RWPE2 (cell line): ENCODE measurements at regions not wholly inside any gene's neighbourhood (a gene's known extent, or its start where the extent isn't known, plus 50 kb on each side); places are given as distances from the start of the nearest gene placed in this dataset.

Experiments used
- ATAC-seq: fragments of 200-7000 bp; cut with Tn5 transposase; 3 replicates; pipeline ENCODE4 v1.9.1; 2021; ENCODE audit warnings: low read depth
- DNase-seq: peaks from one replicate; pipeline ENCODE4 v3.0.0-alpha.2; 2020; ENCODE audit warnings: low spot score
- H3K27ac ChIP-seq: fragments of 450-650 bp; 2 replicates; pipeline ENCODE4 v1.5.1; 2017; ENCODE audit warnings: mild to moderate bottlenecking; ENCODE audit not compliant: poor library complexity, severe bottlenecking
- H3K27me3 ChIP-seq: fragments of 250-450 bp; sonication (Bioruptor Pico); 2 replicates; pipeline ENCODE4 v1.5.1; 2021; ENCODE audit warnings: mild to moderate bottlenecking, moderate library complexity; ENCODE audit not compliant: insufficient read depth, poor library complexity, severe bottlenecking
- H3K36me3 ChIP-seq: fragments of 250-450 bp; sonication (Bioruptor Pico); 2 replicates; pipeline ENCODE4 v1.5.1; 2020; ENCODE audit warnings: low read depth, mild to moderate bottlenecking, moderate library complexity
- H3K4me1 ChIP-seq: fragments of 250-450 bp; sonication (Bioruptor Pico); 2 replicates; pipeline ENCODE4 v1.5.1; 2021; ENCODE audit warnings: mild to moderate bottlenecking, moderate library complexity; ENCODE audit not compliant: insufficient read depth, poor library complexity, severe bottlenecking
- H3K4me3 ChIP-seq: fragments of 250-450 bp; sonication (Bioruptor Pico); 2 replicates; pipeline ENCODE4 v1.5.1; 2021; ENCODE audit warnings: mild to moderate bottlenecking, moderate library complexity; ENCODE audit not compliant: severe bottlenecking
- H3K9me3 ChIP-seq: fragments of 250-450 bp; sonication (Bioruptor Pico); 2 replicates; pipeline ENCODE4 v1.5.1; 2021; ENCODE audit warnings: mild to moderate bottlenecking, moderate library complexity; ENCODE audit not compliant: severe bottlenecking
- CTCF ChIP-seq: fragments of 450-650 bp; IDR thresholded peaks from one replicate; pipeline ENCODE4 v1.5.1; 2017; ENCODE audit warnings: mild to moderate bottlenecking, moderate library complexity; ENCODE audit not compliant: poor library complexity, severe bottlenecking

GRCh38 chr3:180161770-180162169 is 125.0 kb upstream of the PEX5L start:
- Histone ChIP-seq H3K4me3 (no peak overlapping the region), H3K4me1 (no peaks in the 10 kb centered on the region), H3K36me3 (no peaks in the 10 kb centered on the region), H3K27ac (no peak overlapping the region), H3K27me3 (no peaks in the 10 kb centered on the region), H3K9me3 (no peaks in the 10 kb centered on the region)
- ATAC-seq = no peak
- TF ChIP-seq CTCF = no peak
- DNase-seq = no peak

GRCh38 chr3:180175572-180175971 is 138.8 kb upstream of the PEX5L start:
- H3K4me1 ChIP-seq = peaks cover 3% of the 10 kb centered on the region
- H3K27ac ChIP-seq = no peak overlapping the region
- no peak for ATAC-seq
- no peak overlapping the region for H3K4me3 ChIP-seq
- no peaks in the 10 kb centered on the region for H3K36me3 ChIP-seq
- H3K27me3 ChIP-seq = no peaks in the 10 kb centered on the region
- TF ChIP-seq CTCF = no peak
- H3K9me3 ChIP-seq = no peaks in the 10 kb centered on the region
- DNase-seq = no peak

- no peak for TF ChIP-seq CTCF
- no peak for ATAC-seq
- Histone ChIP-seq H3K4me1 (peaks cover 7% of the 10 kb centered on the region), H3K27me3 (no peaks in the 10 kb centered on the region), H3K27ac (no peak overlapping the region), H3K9me3 (no peaks in the 10 kb centered on the region), H3K36me3 (no peaks in the 10 kb centered on the region), H3K4me3 (no peak overlapping the region)
- no peak for DNase-seq
These were observed 139.3 kb upstream of the PEX5L start for GRCh38 chr3:180176059-180176458.

- no peak for TF ChIP-seq CTCF
- Histone ChIP-seq H3K4me1 (peaks cover 10% of the 10 kb centered on the region), H3K4me3 (no peak overlapping the region)
These were observed 140.5 kb upstream of the PEX5L start for GRCh38 chr3:180177255-180177654.

GRCh38 chr3:180179562-180179961 is 142.8 kb upstream of the PEX5L start:
- no peaks in the 10 kb centered on the region for H3K9me3 ChIP-seq
- no peaks in the 10 kb centered on the region for H3K27me3 ChIP-seq
- DNase-seq (no peak), ATAC-seq (no peak)
- H3K36me3 ChIP-seq = no peaks in the 10 kb centered on the region
- H3K4me3 ChIP-seq = no peak overlapping the region
- peaks cover 10% of the 10 kb centered on the region for H3K4me1 ChIP-seq
- H3K27ac ChIP-seq = no peak overlapping the region
- TF ChIP-seq CTCF = no peak

More at GRCh38 chr3:180177255-180177654, 140.5 kb upstream of the PEX5L start:
- H3K27me3 ChIP-seq = no peaks in the 10 kb centered on the region
- H3K9me3 ChIP-seq = no peaks in the 10 kb centered on the region
- DNase-seq = no peak
- no peaks in the 10 kb centered on the region for H3K36me3 ChIP-seq
- no peak for ATAC-seq
- H3K27ac ChIP-seq = no peak overlapping the region
